Calu3 (cell line): ENCODE measurements at regions not wholly inside any gene's neighbourhood (a gene's known extent, or its start where the extent isn't known, plus 50 kb on each side); places are given as distances from the start of the nearest gene placed in this dataset.

Source experiments
- BruUV-seq: library from RNA; stranded (reverse); fragments of 400-500 nt; replicated peaks from 2 replicates; lab custom pipeline; 2021; lab: Mats Ljungman, UMichigan
- CTCF ChIA-PET: fragments of 300-600 bp; sonication (Branson Sonifier 250); formaldehyde crosslinking; loops from one replicate; lab custom pipeline; 2022; ENCODE audit warnings: antibody characterized with exemption; lab: Charles Lee
- DNase-seq: peaks from one replicate; pipeline ENCODE4 v3.0.0; 2022
- H3K27ac Mint-ChIP-seq: one replicate; pipeline ENCODE4 v1.8.0; 2022; ENCODE audit warnings: mixed read lengths; ENCODE audit not compliant: unreplicated experiment
- H3K27me3 Mint-ChIP-seq: one replicate; pipeline ENCODE4 v1.8.0; 2022; ENCODE audit warnings: mixed read lengths; ENCODE audit not compliant: unreplicated experiment
- H3K36me3 Mint-ChIP-seq: one replicate; pipeline ENCODE4 v1.8.0; 2022; ENCODE audit warnings: mild to moderate bottlenecking, moderate library complexity, mixed read lengths; ENCODE audit not compliant: insufficient read depth, unreplicated experiment
- H3K4me1 Mint-ChIP-seq: one replicate; pipeline ENCODE4 v1.8.0; 2022; ENCODE audit warnings: mild to moderate bottlenecking, low read depth, mixed read lengths; ENCODE audit not compliant: unreplicated experiment
- H3K4me3 Mint-ChIP-seq: one replicate; pipeline ENCODE4 v1.8.0; 2022; ENCODE audit warnings: mild to moderate bottlenecking, low read depth, moderate library complexity, mixed read lengths; ENCODE audit not compliant: unreplicated experiment
- H3K9me3 Mint-ChIP-seq: one replicate; pipeline ENCODE4 v1.8.0; 2022; ENCODE audit warnings: low read depth, mixed read lengths; ENCODE audit not compliant: unreplicated experiment
- intact Hi-C: fragments of 100-400 bp; cut with micrococcal nuclease; formaldehyde crosslinking; loops from one replicate; pipeline ENCODE4 v1.10.0; 2022; ENCODE audit not compliant: unreplicated experiment
- TF ChIP-seq, protein P1 (sequence below): fragments of 200-600 bp; IDR thresholded peaks from one replicate; pipeline ENCODE4 v1.8.0; 2022; ENCODE audit warnings: antibody characterized with exemption; ENCODE audit not compliant: unreplicated experiment

DNA sequence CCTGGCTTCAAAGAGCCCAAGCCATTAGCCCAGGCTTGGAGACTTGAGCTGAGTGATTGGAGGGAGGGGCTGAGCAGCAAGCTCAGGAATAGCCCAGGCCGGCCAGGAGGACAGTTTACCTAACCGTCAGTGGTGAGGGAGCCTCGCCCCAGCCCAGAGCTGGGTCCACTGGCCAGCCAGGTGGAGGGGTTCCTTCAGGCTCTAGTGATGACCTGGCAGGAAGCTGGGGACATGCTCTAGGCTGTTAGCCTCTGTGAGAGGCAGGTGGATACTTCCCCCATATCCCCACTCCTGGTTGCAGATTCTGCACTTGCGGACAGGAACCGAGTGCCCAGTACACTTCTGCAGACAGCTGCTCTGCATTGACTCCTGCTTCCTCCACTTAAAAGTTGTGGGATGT is 61.2 kb upstream of the ANTXRL start:
- TF ChIP-seq, protein P1, sequence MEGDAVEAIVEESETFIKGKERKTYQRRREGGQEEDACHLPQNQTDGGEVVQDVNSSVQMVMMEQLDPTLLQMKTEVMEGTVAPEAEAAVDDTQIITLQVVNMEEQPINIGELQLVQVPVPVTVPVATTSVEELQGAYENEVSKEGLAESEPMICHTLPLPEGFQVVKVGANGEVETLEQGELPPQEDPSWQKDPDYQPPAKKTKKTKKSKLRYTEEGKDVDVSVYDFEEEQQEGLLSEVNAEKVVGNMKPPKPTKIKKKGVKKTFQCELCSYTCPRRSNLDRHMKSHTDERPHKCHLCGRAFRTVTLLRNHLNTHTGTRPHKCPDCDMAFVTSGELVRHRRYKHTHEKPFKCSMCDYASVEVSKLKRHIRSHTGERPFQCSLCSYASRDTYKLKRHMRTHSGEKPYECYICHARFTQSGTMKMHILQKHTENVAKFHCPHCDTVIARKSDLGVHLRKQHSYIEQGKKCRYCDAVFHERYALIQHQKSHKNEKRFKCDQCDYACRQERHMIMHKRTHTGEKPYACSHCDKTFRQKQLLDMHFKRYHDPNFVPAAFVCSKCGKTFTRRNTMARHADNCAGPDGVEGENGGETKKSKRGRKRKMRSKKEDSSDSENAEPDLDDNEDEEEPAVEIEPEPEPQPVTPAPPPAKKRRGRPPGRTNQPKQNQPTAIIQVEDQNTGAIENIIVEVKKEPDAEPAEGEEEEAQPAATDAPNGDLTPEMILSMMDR = no peak
- Mint-ChIP-seq H3K27me3 (peaks cover 64% of the 10 kb centered on the region), H3K27ac (no peak overlapping the region), H3K4me1 (peaks cover 11% of the 10 kb centered on the region), H3K36me3 (no peaks in the 10 kb centered on the region), H3K4me3 (no peak overlapping the region), H3K9me3 (no peaks in the 10 kb centered on the region)
- no peak for DNase-seq
- CTCF ChIA-PET = no interaction called here
- no TSS peak for BruUV-seq
- intact Hi-C loops = no loop called here

- Mint-ChIP-seq H3K27ac (no peak overlapping the region), H3K9me3 (no peaks in the 10 kb centered on the region), H3K4me1 (peaks cover 11% of the 10 kb centered on the region), H3K4me3 (no peak overlapping the region), H3K27me3 (peaks cover 58% of the 10 kb centered on the region), H3K36me3 (no peaks in the 10 kb centered on the region)
- CTCF ChIA-PET = interaction anchor here (0.6 to 1.1 kb wide), 4 partner anchors 8 to 229 kb away, joined by 3 to 4 read pairs (median 4); no protein-coding TSS in a partner anchor
- no TSS peak for BruUV-seq
- intact Hi-C loops = no loop called here
- no peak for DNase-seq
- TF ChIP-seq, protein P1 = peak; percentile 27
These were observed 60.6 kb upstream of the ANTXRL start for GRCh38 chr10:46226232-46226631.

GRCh38 chr10:46226900-46227558 is 59.8 kb upstream of the ANTXRL start:
- CTCF ChIA-PET = interaction anchor here (0.7 to 1.2 kb wide), 4 partner anchors 8 to 100 kb away, joined by 3 to 4 read pairs (median 4); no protein-coding TSS in a partner anchor
- no peak for DNase-seq
- Mint-ChIP-seq H3K4me3 (no peak overlapping the region), H3K4me1 (peaks cover 11% of the 10 kb centered on the region), H3K9me3 (no peaks in the 10 kb centered on the region), H3K27me3 (peaks cover 54% of the 10 kb centered on the region), H3K36me3 (no peaks in the 10 kb centered on the region), H3K27ac (no peak overlapping the region)
- no TSS peak for BruUV-seq
- TF ChIP-seq, protein P1 = no peak
- intact Hi-C loops = no loop called here

GRCh38 chr10:46227571-46227935 is 59.2 kb upstream of the ANTXRL start:
- intact Hi-C loops = no loop called here
- Mint-ChIP-seq H3K4me1 (peaks cover 11% of the 10 kb centered on the region), H3K36me3 (no peaks in the 10 kb centered on the region), H3K9me3 (no peaks in the 10 kb centered on the region), H3K27me3 (peaks cover 54% of the 10 kb centered on the region), H3K27ac (no peak overlapping the region), H3K4me3 (no peak overlapping the region)
- TF ChIP-seq, protein P1 = no peak
- CTCF ChIA-PET = interaction anchor here (0.6 to 1.2 kb wide), 5 partner anchors 24 to 338 kb away, joined by 3 to 7 read pairs (median 4); no protein-coding TSS in a partner anchor
- no peak for DNase-seq
- no TSS peak for BruUV-seq
